GM19239 (cell line): ENCODE measurements at regions not wholly inside any gene's neighbourhood (a gene's known extent, or its start where the extent isn't known, plus 50 kb on each side); places are given as distances from the start of the nearest gene placed in this dataset.

Experiments
- DNase-seq: peaks from one replicate; pipeline ENCODE4 v3.0.0; 2011; ENCODE audit warnings: low spot score; ENCODE audit not compliant: insufficient read length
- FAIRE-seq: peaks from 2 replicates; lab custom pipeline; 2011; peaks lifted over from hg19 to GRCh38; lab: Jason Lieb, UNC

DNA sequence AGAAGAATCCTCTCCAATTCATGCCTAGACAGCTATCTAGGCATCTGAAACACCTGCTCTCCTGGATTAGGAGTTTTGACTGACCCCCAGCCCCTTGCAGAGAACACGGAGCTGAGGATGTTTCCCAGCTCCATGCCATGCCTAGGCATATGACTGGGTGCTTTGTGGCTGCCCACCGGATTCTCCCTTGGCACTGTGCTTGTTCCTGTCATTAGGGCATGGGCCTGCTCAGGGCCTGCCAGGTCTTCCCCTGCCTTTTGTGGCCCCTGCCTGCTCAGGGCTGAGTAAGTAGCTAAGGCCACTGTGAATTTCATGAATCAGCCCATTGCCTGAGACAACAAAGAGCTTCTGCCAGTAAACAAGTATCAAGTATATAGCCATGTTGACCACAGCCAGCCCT, 867.4 kb downstream of the TECRL start:
- no peak for DNase-seq
- no peak for FAIRE-seq

DNA sequence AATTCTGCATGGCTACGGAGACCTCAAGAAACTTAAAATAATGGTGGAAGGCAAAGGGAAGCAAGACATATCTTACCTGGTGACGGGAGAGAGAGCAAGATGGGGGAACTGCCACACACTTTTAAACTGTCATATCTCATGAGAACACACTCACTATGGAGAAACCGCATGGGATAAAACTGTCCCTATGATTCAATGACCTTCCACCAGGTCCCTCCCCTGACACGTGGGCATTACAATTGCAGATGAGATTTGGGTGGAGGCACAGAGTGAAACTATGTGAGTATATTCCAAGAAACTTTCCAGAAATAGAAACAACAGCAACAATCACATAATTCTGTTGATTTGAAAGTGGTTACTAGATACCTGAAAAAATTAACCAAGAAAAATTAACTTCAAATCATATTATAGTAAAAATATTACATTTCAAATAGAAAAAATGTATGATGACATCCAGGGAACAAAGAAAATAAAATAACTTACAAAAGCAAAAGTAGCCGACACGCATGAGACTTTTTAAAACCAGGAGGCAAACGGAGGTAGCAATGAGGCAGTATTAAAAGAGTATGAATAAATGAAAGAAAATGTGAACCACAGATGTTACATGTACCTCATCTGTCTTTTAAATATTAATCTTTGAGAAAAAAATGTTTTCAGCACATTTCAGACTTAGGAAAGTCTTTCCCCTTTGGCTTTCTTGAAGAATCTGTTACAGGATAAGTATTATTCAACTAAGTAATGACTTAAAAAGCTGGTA, 879.5 kb downstream of the TECRL start:
- FAIRE-seq = no peak
- DNase-seq = no peak

DNA sequence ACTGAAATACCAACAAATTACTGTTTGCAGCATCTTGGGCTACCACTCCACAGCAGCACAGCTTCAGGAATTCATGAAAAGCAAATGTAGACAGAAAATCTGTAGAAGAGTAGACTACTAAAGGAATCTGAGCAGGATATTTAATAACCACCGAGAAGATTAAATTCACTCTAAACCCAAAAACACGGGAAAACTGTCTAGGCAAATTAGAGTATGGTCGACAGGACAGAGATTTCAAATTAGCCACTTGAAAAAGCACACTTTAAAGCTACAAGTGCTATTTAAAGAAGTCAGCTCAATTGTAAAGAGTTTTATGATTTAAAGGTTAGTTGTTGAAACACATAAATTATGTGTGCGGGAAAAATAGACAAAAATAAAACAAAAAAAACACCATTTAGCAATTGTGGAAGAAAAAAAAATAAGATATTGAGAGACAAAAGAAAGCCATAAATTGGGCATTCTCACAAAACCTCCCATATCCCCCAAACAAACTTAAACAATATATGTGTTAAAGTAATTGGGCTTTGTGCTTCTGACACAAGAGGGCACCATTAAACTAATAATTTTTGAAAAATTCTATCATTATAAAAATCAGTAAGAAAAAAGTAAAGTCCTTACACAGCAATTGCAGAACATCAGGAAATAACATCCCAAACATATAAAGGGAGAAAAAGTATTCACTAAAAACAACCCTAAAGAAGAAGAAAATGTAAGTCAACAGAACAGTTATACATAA, 880.8 kb downstream of the TECRL start:
- DNase-seq = no peak
- FAIRE-seq = no peak

DNA sequence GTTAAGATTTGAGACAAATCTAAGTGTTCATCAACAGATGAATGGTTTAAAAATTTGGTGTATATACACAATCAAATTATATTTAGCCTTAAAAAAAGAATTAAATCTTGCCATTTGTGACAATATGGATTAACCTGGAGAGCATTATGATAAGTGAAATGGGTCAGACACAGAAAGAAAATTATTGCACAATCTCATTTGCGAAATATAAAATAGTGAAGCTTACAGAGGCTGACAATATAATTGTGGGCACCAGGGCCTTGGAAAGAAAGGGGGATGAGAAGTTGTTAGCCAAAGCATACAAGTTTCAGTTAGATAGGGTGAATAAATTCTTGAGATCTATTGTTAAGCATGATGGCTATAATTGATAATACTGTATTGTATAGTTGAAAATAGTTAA, 883.0 kb downstream of the TECRL start:
- FAIRE-seq (no peak), DNase-seq (no peak)

DNA sequence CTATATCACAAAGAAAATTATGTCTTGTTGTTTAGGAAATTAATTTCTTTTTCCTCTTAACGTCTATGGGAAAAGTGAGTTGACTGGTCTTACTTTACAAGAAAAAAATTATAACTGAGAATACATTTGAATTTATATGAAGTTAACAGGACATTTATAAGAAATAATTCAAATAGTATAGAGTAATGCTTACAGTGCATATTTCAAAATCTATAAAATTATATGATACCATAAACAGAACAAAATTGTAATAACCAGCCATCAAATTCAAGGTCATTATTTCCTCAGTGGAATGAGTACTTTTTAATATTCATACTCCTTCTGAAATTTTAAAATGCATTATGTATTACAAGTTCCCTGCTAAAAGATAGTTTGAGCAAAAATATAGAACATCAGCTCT, 884.5 kb downstream of the TECRL start:
- DNase-seq = no peak
- FAIRE-seq = no peak

DNA sequence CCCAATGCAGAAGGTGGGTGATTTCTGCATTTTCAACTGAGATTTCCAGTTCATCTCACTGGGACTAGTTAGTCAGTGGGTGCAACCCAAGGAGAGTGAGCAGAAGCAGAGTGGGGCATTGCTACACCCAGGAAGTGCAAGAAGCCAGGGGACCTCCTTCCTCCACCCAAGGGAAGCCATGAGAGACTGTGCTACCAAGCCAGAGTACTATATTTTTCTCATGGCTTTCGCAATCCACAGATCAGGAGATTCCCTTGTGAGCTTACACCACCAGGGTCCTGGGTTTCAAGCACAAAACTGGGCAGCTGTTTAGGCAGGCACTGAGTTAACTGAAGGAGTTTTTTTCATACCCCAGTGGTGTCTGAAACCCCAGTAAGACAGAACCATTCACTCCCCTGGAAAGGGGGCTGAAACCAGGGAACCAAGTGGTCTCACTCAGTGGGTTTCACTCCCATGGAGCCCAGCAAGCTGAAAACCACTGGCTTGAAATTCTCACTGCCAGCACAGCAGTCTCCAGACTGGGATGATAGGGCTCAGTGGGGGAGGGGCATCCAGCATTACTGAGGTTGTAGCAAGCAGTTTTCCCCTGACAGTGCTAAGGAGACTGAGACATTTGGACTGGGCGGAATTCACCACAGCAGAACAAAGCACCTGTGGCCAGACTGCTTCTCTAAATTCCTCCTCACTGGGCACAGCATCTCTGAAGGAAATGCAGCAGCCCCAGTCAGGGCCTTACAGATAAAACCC, 903.4 kb downstream of the TECRL start:
- DNase-seq = no peak
- no peak for FAIRE-seq

DNA sequence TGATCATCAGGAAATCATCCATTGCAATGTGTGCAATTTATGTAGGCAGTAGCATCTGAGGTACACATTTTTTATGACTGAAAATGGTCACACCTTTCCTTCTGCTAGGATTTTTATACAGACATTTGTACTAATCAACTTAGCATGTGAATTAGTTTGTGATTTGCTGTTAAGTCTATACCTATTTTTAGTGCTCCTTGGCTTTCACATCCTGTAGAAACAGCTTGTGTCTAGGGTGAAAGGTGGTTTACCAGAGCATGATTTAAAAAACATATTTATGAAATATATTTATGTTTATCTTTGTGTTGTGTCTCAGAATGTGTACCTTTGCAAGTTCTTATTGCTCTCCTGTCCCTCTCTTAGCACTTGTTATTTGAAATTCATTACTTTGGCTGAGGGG, 916.0 kb downstream of the TECRL start:
- DNase-seq (no peak), FAIRE-seq (no peak)

DNA sequence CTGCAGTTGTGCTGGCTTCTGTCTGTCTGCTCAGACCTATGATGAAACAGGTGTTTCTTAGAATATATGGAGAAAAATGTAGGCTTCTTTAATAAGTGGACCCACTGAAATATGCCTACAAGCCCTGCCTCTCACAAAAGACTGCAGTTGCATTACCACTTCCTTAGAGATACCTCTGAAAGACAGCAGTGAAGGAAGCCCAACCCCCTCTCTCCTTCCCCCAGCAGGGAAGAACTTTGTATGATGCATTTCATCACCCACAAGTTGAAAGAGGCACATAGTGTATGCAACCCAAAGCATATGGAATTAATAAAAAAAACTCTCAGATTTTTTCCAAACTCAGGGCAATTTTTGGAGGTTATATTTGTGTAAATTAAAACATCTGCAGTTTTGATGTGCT, 916.7 kb downstream of the TECRL start:
- FAIRE-seq (no peak), DNase-seq (no peak)

DNA sequence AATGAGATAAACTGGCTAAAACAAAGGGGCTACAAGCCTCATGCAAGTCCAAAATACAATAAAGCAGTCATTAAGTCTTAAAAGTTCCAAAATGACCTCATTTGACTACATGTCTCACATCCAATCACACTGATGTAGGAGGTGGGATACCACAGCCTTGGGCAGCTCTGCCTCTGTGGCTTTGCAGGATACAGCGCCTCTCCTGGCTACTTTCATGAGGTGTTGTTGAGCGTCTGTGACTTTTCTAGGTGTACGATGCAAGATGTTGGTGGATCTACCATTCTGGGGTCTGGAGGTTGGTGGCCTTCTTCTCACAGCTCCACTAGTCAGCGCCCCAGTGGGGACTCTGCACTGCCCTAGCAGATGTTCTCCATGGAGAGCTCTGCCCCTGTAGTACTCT, 944.9 kb downstream of the TECRL start:
- DNase-seq = no peak
- FAIRE-seq = no peak

DNA sequence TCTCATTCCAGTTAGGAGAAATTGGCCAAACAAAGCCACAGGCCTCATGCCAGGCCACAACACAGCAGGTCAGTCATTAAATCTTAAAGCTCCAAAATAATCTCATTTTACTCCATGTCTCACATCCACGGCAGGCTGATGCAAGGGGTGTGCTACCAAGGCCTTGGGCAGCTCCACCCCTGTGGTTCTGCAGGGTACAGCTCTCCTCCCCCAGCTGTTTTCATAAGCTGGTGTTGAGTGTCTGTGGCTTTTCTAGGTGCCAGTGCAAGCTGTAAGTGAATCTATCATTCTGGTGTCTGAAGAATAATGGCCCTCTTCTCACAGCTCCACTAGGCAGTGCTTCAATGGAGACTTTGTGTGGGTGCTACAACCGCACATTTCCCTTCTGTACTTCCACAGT, 949.2 kb downstream of the TECRL start:
- FAIRE-seq = no peak
- DNase-seq = no peak

DNA sequence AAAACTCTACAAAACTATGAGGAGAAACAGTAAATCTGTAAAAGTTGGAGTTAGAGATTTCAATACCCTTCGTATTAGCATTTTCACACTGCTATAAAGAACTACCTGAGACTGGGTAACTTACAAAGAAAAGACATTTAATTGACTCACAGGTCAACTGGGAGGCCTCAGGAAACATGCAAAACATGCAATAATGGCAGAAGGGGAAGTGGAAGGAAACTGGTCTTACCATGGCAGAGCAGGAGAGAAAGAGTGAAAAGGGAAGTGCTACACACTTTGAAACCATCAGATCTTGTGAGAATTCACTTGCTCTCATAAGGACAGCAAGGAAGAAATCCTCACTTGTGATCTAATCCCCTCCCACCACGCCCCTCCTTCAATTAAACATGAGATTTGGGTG, 949.9 kb downstream of the TECRL start:
- DNase-seq (no peak), FAIRE-seq (no peak)

DNA sequence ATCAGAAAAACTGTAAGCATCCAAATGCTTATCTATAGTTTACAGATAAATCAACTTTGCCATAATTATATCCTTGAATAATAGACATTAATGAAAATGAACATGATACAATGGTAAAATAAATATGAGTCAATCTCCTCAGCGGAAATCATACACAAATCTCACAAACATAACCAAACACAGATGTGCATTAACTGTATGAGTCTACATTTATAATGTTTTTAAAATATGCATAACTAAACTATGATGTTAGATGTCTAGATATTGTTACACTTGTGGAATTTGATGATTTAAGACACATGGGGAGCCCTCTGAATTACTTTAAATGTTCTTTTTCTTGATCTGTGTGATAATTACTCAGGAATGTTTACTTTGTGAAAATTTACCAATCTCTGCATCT, 951.2 kb downstream of the TECRL start:
- FAIRE-seq (no peak), DNase-seq (no peak)

DNA sequence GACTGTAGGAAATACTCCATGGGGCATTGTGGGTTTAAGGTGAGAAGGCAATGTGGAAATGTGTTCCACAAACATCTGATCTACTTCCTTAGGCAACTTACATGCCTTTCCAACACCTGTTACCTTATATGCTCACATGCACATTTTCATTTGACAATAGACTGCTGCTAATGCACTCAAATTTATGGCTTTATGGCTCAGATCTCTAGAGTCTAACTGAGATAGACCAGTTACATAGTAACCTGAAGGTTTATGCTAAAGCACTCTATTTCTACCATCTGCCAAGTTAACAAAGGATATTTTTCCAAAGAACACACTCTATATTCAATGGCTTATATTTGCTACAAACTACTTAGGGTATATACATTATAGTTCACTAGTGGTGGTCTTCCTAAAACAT, 969.0 kb downstream of the TECRL start:
- DNase-seq = no peak
- no peak for FAIRE-seq

DNA sequence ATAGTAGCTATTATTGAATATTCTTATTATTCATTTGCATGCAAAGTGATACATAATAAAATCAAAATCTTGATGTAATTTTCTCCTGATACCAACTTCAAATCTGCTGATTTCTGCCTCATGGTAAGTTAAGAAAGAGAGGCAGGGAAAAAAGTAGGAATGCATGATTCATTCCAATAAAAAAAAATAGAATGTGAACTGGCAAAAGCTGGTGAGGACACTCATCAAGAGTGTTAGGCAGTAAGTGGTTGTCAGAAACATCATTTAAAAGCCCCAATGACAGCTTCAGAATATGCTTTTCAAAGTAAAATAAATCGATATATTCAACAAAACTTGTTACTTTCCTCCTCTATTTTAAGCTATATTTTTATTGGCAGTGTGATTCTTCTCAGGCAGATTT, 979.1 kb downstream of the TECRL start:
- FAIRE-seq (no peak), DNase-seq (no peak)

DNA sequence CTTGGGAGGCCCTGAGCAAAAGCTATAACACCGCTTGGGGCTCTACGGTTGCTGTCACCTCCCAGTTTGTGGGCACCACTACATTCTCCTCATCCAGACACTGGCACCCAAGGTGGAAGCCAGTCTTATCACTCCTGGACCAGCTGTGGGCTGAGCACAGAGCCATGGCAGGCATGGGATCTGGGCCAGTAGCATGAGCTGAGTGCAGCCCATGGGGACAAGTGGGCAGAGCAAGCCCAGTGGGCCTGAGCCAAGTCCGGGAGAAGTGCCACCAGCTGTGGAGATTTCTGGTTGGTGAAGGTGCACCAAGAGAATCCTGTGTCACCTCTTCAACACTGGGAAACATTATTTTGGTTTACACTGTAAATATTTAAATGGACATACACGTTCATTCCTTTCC, 1013.0 kb downstream of the TECRL start:
- DNase-seq (no peak), FAIRE-seq (no peak)

DNA sequence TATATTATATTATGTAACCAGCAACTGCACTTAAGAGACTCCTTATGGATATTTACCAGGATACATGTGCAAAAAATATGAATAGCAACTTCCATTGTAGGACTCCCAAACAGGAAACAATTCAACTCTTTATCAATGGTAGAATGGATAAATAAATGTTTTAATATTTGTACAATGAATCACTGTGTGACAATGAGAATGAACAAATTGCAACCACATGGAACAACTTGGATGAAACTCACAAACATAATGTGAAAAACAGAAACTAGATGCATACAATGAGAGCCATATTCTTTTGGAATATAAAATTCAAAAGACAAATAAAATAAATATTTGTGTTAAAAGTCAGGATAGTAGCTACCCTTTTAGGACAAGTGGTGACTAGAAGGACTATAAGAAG, 1015.7 kb downstream of the TECRL start:
- no peak for FAIRE-seq

DNA sequence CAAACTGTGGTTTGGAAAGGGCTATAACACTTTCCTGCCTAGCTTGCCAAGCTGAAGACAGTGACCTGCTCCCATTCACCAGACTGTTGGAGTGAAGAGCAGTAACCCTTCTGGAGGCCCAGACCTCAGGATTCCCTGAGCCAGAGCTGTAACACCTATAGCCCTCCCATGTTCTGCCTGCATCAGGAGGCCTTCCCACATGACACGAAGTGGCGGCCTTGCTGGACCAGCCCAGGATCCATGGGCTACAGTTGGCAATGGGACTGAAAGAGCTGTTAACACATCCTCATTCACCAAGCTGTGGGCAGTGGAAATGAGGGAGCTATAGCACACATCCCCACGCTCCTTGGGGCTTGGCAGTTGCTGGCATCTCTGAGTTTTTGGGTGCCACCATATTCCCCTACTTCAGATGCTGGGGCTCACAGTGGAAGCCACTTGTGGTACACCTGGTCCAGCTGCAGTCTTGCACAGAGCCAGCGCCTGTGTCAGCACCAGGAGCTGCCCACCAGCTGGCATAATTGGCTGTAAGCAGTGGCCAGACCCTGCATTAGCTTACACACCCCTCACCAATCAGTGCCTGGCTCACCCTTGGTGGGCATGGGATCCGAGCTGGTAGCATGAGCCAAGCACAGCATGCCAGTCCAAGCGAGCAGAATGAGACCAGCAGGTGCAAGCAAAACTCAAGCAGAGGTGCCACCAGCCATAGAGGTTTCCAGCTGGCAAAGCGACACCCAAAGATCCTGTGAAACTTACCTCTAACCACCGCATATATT, 1029.3 kb downstream of the TECRL start:
- DNase-seq = no peak
- FAIRE-seq = no peak

More for the DNA sequence above, 1015.7 kb downstream of the TECRL start:
- no peak for DNase-seq

DNA sequence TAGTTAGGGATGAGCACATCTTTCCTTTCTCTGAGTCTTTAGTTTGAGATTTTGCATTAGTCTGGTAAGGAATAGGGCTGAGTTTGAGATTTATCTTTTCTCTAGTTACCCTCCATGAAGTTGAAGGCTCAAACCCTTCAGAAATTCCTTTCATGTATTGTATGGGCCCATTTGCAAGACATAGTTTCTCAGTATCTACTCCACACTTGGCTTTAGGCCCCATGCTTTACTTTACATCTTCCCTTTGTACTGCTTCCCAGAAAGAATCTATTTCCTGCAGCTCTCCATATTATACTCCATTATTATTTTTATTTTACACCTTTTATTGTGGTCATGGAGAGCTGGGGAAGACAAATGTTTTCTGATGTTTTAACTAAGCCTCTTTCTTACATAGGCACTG, 1038.2 kb downstream of the TECRL start:
- FAIRE-seq = no peak
- DNase-seq = no peak

DNA sequence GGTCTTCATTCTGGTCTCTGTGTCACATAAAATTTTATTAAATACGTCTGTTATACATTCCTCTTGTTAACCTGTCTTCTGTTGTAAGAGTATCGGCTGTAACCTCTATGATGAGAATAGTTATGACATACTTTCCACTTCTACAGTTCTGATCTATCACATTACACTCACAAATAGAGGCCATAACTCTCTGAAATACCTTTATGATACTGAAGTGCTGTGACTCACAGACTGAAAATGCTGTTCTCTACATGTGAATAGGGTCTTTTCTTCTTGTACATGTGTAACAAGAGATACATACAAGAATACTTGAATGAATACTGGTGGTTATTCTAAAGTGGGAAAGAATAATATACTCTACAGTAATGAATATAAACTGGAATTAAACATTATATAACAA, 1047.6 kb downstream of the TECRL start:
- FAIRE-seq (no peak), DNase-seq (no peak)

DNA sequence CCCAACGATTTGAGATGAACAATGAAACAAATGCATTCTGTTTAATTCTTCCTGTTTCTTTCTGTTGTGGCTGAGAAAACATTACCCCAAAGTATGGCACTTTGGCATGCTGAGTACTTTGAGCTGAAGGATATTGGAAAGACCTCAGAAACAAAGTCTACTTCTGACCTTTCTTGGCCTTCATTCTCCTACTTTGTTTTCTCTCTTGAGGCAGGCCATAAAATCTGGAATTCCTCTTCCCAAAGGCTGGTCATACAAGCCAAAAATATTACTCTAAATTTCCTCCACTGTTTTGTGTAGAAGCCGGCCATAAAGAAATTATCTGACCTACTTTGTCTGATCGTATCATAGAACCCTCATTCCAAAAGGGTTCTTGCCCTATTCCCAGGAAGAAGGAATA, 1048.2 kb downstream of the TECRL start:
- DNase-seq (no peak), FAIRE-seq (no peak)

DNA sequence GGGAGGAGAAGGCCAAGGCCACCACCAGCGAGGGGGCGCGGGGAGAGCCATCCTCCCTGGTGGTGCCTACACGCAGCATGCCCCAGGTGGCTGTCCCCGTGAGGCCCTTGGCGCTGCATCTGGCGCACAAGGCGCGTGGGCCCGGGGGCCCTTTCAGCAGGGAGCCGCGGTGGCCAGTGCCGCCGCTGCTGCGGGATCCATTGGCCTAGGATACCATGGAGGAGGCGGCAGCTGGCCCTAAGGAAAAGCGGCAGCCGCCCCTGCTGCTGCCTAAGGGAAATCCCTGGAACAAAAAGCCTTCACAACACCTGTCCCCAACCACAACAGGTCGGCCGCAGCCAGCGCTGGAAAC, 1059.6 kb downstream of the TECRL start:
- DNase-seq = no peak
- FAIRE-seq = no peak
